ENCODE measurements at regions not wholly inside any gene's neighbourhood (a gene's known extent, or its start where the extent isn't known, plus 50 kb on each side); places are given as distances from the start of the nearest gene placed in this dataset.

DNA sequence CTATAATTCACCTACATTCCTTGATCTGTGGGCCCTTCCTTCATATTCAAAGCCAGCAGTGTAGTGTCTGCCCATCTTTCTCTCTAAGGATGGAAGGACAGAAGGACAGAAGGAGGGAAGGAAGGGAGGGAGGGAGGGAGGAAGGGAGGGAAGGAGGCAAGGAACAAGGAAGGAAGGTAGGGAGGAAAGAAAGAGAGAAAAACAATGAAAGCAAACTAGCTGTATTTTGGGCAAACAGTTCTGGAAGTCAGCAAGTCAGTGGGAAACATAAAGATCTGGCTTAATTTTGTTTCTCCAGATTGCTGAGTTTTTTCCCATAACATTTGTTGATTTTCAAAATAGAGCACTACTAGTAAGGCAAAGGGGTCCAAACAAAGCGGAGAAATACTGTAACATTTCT, 555.2 kb upstream of the EPHA5 start:
- Mint-ChIP-seq H3K27me3 (no peaks in the 10 kb centered on the region), H3K27ac (no peak overlapping the region), H3K4me1 (no peaks in the 10 kb centered on the region), H3K36me3 (ENCODE audit: low read depth) (no peaks in the 10 kb centered on the region), H3K9me3 (peaks cover 3% of the 10 kb centered on the region), H3K4me3 (no peak overlapping the region)
- POLR2A ChIA-PET: no interaction called here
- CTCF ChIA-PET: no interaction called here
- DNase-seq: no peak

DNA sequence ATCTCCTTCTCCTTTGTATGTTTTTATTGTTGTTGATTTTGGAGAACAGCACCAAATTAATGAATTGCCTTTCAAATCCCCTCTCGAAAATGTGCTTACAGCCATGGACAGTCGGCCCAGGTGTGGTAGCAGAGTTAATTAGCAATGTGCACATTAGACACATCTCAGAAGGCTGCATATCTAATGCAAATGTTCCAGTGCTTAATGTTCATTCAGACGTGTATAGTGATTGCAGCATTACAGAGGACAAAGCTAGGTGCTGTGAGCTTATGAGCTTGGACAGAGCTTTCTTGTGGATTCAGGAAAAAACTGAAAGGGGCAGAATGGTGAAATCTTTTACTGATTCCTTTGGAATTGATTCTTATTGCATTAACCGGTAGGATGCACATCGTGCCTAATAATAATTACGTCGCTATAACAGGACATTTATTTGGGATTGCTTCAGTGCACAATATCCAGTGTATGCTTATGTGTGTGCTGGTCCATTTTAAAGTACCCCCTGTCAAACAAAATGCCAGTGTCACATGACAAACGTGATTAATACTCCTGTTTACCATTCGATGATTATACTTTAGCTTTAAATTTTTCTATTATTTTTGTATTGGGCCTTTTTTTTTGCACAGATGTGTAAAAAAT, 552.9 kb upstream of the EPHA5 start:
- ChIA-PET CTCF (no interaction called here), POLR2A (no interaction called here)
- H3K36me3 Mint-ChIP-seq (ENCODE audit: low read depth): no peaks in the 10 kb centered on the region
- no peaks in the 10 kb centered on the region for H3K27me3 Mint-ChIP-seq
- no peak for DNase-seq
- H3K27ac Mint-ChIP-seq: no peak overlapping the region
- H3K4me3 Mint-ChIP-seq: no peak overlapping the region
- peaks cover 3% of the 10 kb centered on the region for H3K9me3 Mint-ChIP-seq
- H3K4me1 Mint-ChIP-seq: no peaks in the 10 kb centered on the region

DNA sequence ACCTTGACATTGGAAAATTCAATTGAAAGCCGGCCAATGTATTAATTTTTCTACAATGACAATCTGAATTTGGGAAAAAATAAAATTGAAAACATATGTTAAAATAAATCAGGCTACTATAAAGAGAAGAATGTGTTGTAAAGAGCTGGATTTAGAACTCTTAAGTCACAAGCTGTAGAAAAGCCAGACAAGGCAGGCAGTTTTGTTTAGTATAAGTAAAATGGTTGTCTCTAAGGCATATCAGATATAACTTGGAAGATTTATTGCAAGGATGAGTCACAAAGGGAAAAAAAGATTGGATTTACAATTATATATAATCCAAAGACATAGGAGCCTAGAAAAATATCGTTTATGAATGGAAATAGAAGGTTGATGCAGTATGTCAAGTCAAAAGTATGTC, 549.1 kb upstream of the EPHA5 start:
- H3K9me3 Mint-ChIP-seq: peaks cover 3% of the 10 kb centered on the region
- H3K27me3 Mint-ChIP-seq: no peaks in the 10 kb centered on the region
- POLR2A ChIA-PET: no interaction called here
- no peak overlapping the region for H3K27ac Mint-ChIP-seq
- H3K4me1 Mint-ChIP-seq: no peaks in the 10 kb centered on the region
- H3K36me3 Mint-ChIP-seq (ENCODE audit: low read depth): no peaks in the 10 kb centered on the region
- DNase-seq: no peak
- CTCF ChIA-PET: no interaction called here
- H3K4me3 Mint-ChIP-seq: no peak overlapping the region

DNA sequence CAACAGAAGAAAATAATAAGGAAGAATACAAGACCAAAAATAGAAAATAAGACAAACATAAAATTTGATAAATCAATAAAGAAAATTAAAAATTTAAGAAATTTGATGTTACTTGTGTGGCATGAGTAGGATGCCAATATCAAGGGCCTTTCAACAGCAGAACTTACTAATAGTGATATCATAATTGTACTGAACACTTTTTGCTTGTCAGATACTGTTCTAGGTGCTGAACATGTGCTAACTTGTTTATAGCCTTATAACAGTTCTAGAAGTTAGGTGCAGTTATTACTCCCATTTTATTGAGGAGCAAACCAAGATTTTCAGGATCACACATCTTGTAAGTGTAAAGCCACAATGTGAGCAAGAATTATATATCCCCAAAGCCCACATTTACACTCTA, 546.0 kb upstream of the EPHA5 start:
- Mint-ChIP-seq H3K4me1 (no peaks in the 10 kb centered on the region), H3K36me3 (ENCODE audit: low read depth) (no peaks in the 10 kb centered on the region), H3K27ac (no peak overlapping the region), H3K9me3 (no peaks in the 10 kb centered on the region), H3K27me3 (no peaks in the 10 kb centered on the region), H3K4me3 (no peak overlapping the region)
- ChIA-PET POLR2A (no interaction called here), CTCF (no interaction called here)
- no peak for DNase-seq

DNA sequence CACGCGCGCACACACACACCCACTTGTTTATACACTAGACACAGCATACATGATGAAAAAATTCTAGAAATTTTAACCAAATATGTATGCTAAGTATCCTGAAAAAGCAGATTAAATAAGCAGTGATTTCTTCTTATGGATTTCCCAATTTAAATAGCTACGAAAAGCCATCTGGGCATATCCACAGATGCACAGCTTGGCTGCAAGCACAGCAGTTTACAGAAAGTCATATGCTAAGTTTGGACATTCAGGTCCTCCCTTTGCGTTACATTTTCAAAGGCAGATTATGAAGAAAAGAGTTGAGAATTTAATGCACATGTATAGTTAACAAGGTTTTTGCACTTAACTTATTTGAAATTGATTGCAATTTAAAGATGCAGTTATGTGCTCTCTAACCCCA, 542.2 kb upstream of the EPHA5 start:
- Mint-ChIP-seq H3K27me3 (no peaks in the 10 kb centered on the region), H3K4me1 (no peaks in the 10 kb centered on the region), H3K36me3 (ENCODE audit: low read depth) (no peaks in the 10 kb centered on the region), H3K9me3 (peaks cover 9% of the 10 kb centered on the region), H3K27ac (no peak overlapping the region), H3K4me3 (no peak overlapping the region)
- ChIA-PET CTCF (no interaction called here), POLR2A (no interaction called here)
- no peak for DNase-seq

DNA sequence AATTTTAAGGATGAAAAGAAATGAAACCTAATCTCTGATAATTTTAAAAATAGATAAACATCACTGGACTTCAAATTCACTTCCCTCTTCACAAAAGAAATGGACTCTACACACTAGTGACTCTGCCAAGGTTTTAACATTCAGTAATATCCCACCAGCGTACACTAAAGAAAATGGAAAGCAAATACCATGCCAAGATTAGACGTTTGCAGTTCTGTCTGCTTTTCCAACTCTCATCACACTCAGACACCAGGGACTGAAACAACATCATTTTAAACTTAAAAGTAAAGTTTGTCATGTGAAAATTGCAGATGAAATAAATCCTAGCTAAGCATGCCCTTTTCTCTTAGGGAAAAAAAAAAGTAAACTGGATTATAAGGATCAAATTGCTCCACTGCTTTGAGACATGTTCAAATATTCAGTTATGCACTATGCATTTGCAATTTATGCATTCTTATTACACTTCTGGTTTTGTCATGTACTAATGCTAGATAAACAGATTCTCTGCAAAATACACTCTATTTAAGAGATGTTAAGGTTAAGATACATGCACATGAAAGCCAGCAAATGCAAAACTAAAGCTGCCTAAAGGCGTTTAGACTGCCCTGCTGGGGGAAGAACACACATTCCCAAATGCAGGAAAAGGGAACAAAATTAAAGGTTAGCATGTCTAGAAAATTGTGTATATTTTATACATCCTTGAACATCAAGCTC, 534.4 kb upstream of the EPHA5 start:
- Mint-ChIP-seq H3K27me3 (no peaks in the 10 kb centered on the region), H3K4me1 (no peaks in the 10 kb centered on the region), H3K4me3 (no peak overlapping the region), H3K27ac (no peak overlapping the region), H3K36me3 (ENCODE audit: low read depth) (no peaks in the 10 kb centered on the region), H3K9me3 (peaks cover 5% of the 10 kb centered on the region)
- ChIA-PET CTCF (no interaction called here), POLR2A (no interaction called here)
- no peak for DNase-seq

DNA sequence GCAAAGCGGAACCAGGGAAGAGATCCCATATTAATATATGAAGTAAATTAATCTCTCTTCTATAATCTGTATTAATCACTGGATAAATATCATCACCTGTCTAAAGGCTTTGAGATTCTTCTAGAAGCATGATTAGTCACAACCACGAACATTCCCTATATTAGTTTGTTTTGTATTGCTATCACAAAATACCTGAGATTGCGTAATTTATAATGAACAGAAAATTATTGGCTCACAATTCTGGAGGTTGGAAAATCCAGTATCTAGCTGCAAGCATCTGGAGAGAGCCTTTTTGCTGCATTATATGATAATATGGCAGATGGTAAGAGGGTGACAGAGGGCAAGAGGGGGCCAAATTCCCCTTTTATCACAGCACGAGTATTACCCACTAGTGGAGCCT, 532.6 kb upstream of the EPHA5 start:
- no peaks in the 10 kb centered on the region for H3K36me3 Mint-ChIP-seq (ENCODE audit: low read depth)
- H3K9me3 Mint-ChIP-seq: no peaks in the 10 kb centered on the region
- H3K27ac Mint-ChIP-seq: no peak overlapping the region
- ChIA-PET POLR2A (no interaction called here), CTCF (no interaction called here)
- H3K4me3 Mint-ChIP-seq: no peak overlapping the region
- no peaks in the 10 kb centered on the region for H3K27me3 Mint-ChIP-seq
- DNase-seq: no peak
- no peaks in the 10 kb centered on the region for H3K4me1 Mint-ChIP-seq

DNA sequence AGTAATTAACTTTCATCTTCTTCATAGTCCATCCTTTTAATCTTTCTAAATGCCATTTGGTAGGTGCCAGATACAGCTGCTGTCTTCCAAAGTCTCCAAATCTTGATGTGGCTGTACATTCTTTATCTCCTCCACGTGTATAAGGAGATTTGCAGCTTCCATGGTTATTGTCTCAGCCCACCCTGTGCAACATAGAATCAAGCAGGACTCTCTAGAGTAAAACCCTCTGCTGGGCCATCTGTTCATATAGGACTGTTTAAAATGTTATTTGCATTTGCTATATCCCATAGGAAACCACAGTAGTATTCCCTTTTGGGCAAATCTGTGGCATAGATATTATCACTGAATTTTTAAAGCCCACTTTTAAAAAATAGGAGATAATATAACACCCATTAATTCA, 527.2 kb upstream of the EPHA5 start:
- no peaks in the 10 kb centered on the region for H3K36me3 Mint-ChIP-seq (ENCODE audit: low read depth)
- peaks cover 2% of the 10 kb centered on the region for H3K9me3 Mint-ChIP-seq
- H3K27ac Mint-ChIP-seq: no peak overlapping the region
- CTCF ChIA-PET: interaction anchor here (1.2 kb wide), 1 partner anchor 36 kb away, joined by 3 read pairs; no protein-coding TSS in a partner anchor
- no peaks in the 10 kb centered on the region for H3K27me3 Mint-ChIP-seq
- no peaks in the 10 kb centered on the region for H3K4me1 Mint-ChIP-seq
- no peak overlapping the region for H3K4me3 Mint-ChIP-seq
- POLR2A ChIA-PET: no interaction called here
- no peak for DNase-seq

DNA sequence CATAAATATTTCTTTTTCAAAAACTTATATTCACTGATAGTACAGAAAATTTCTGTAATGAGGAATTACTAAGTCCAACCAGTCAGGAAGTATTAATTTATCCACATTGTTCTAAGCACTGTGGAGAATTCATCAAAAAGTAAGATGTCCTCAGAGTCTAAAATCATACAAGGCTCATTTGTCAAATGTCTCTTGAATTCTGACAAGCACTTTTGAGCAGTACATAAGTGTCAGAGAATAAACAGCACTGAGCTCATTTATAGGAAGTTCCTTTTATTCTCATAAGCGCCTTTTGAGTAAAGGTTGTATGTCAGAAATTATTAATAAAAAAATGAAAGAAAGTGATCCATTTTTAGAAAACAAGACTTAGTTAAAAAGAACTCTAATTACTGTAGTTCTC, 523.2 kb upstream of the EPHA5 start:
- H3K27ac Mint-ChIP-seq: no peak overlapping the region
- H3K4me1 Mint-ChIP-seq: no peaks in the 10 kb centered on the region
- DNase-seq: no peak
- H3K36me3 Mint-ChIP-seq (ENCODE audit: low read depth): no peaks in the 10 kb centered on the region
- POLR2A ChIA-PET: no interaction called here
- H3K27me3 Mint-ChIP-seq: no peaks in the 10 kb centered on the region
- H3K9me3 Mint-ChIP-seq: peaks cover 2% of the 10 kb centered on the region
- no peak overlapping the region for H3K4me3 Mint-ChIP-seq
- CTCF ChIA-PET: no interaction called here

DNA sequence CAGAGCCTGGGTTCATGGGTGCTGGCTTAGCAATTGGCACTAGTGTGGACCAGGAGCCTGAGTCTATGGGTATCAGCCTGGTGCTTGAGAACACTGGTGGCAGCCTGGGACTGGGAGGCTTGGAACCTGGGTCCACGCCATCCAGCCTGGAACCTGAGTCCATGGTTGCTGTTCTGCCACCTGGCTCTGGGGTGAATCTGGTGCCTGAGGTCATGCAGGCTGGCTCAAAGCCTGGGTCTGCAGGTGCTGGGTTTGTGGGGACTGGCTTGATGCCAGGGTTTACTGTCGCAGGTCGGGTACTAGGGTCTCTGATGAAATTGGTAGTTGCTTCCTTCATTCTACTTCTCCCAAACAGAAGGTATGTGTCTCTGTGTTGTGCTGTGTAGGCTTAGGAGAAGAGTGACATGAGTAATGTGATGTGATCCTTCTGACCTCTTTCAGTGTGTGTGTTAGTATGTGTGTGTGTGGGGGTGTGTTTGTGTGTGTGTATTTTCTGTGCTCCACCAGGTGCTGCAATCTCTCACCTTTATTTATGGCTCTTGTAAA, 517.0 kb upstream of the EPHA5 start:
- POLR2A ChIA-PET: no interaction called here
- CTCF ChIA-PET: no interaction called here
- Mint-ChIP-seq H3K27ac (no peak overlapping the region), H3K4me3 (no peak overlapping the region), H3K36me3 (ENCODE audit: low read depth) (no peaks in the 10 kb centered on the region), H3K9me3 (peaks cover 4% of the 10 kb centered on the region), H3K27me3 (no peaks in the 10 kb centered on the region), H3K4me1 (no peaks in the 10 kb centered on the region)
- DNase-seq: no peak

DNA sequence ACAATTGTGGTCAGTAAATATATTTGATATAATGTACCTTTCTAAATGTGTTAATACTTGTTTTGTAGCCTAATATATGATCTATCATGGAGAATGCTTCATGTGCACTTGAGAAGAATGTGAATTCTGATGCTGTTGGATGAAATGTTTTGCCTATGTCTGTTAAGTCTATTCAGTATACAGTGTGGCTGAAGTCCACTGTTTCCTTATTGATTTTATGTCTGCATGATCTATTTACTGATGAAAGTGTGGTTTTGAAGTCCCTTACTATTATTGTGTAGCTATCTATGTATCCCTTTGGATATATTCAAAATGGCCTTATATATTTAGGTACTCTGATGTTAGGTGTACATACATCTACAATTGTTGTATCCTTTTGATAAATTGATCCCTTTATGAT, 515.8 kb upstream of the EPHA5 start:
- no peak overlapping the region for H3K4me3 Mint-ChIP-seq
- H3K27me3 Mint-ChIP-seq: no peaks in the 10 kb centered on the region
- H3K27ac Mint-ChIP-seq: no peak overlapping the region
- no peaks in the 10 kb centered on the region for H3K4me1 Mint-ChIP-seq
- H3K9me3 Mint-ChIP-seq: peaks cover 9% of the 10 kb centered on the region
- POLR2A ChIA-PET: no interaction called here
- CTCF ChIA-PET: no interaction called here
- no peak for DNase-seq
- no peaks in the 10 kb centered on the region for H3K36me3 Mint-ChIP-seq (ENCODE audit: low read depth)

DNA sequence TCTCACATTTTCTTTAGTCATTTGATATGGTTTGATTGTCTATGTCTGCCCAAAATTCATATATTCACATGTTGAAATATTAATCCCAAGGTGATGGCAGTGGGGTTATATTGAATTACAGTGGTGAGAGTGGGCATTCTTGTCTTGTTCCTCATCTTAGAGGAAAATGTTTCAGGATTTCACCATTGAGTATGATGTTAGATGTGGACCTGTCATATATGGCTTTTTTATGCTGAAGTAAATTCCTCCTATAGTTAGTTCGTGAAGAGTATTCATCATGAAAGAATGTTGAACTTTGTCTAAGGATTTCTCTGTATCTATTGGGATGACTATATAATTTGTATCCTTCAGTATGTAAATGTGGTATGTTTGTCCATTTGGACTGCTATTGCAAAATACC, 512.3 kb upstream of the EPHA5 start:
- no peaks in the 10 kb centered on the region for H3K4me1 Mint-ChIP-seq
- H3K4me3 Mint-ChIP-seq: no peak overlapping the region
- CTCF ChIA-PET: no interaction called here
- peaks cover 9% of the 10 kb centered on the region for H3K9me3 Mint-ChIP-seq
- H3K27ac Mint-ChIP-seq: no peak overlapping the region
- POLR2A ChIA-PET: no interaction called here
- H3K27me3 Mint-ChIP-seq: no peaks in the 10 kb centered on the region
- no peak for DNase-seq
- no peaks in the 10 kb centered on the region for H3K36me3 Mint-ChIP-seq (ENCODE audit: low read depth)

DNA sequence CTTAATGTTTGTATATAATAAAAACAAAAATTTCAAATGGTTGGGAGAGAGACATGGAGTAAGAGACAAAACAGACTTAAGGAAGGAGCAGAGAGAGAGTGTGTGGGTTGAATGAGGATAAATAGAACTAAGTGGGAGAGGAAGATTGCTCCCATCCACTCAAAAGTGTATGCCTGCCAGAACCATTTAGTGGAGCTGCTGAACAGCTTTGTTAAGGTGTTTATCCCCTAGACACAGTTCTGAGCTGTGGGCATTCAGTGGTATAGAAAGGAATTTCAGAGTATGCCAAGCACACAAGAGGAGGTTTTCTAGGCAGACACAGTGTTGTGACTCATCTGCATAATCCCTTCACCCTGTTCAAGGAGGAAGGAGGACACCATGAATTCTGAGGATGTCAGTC, 508.6 kb upstream of the EPHA5 start:
- Mint-ChIP-seq H3K4me3 (no peak overlapping the region), H3K36me3 (ENCODE audit: low read depth) (no peaks in the 10 kb centered on the region), H3K27me3 (no peaks in the 10 kb centered on the region), H3K27ac (no peak overlapping the region), H3K9me3 (peaks cover 12% of the 10 kb centered on the region), H3K4me1 (no peaks in the 10 kb centered on the region)
- ChIA-PET CTCF (no interaction called here), POLR2A (no interaction called here)
- DNase-seq: no peak

DNA sequence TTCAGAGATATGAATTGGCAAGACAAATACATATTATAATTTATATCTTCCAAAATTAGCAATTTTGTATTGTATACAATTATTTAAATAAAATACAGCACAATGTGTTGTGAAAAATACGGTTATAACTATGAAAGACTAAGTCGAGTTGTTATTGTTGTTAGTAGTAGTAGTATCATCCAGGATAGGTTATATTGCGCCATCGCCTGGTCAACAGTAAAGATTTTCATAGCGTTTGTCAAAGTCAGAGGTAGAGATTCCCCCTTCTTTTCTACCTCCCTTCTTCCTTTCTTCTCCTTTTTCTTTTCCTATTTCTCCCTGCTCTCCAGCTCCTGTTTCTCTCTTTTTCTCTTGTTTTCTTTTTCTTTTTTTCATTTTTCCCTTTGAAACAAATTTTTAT, 499.1 kb upstream of the EPHA5 start:
- H3K4me1 Mint-ChIP-seq: no peaks in the 10 kb centered on the region
- peaks cover 7% of the 10 kb centered on the region for H3K9me3 Mint-ChIP-seq
- H3K36me3 Mint-ChIP-seq (ENCODE audit: low read depth): no peaks in the 10 kb centered on the region
- no peak for DNase-seq
- H3K27ac Mint-ChIP-seq: no peak overlapping the region
- no peaks in the 10 kb centered on the region for H3K27me3 Mint-ChIP-seq
- ChIA-PET CTCF (no interaction called here), POLR2A (no interaction called here)
- H3K4me3 Mint-ChIP-seq: no peak overlapping the region

Data from activated CD4-positive, alpha-beta T cell treated with anti-CD3 and anti-CD28 coated beads, Interleukin-2, amount 10 ng/mL, durations not matched to agents 7 days and 5 days (primary cell).